SK-N-SH (cell line): ENCODE measurements at regions not wholly inside any gene's neighbourhood (a gene's known extent, or its start where the extent isn't known, plus 50 kb on each side); places are given as distances from the start of the nearest gene placed in this dataset.

Source experiments
- CTCF ChIA-PET: fragments of 300-600, 350-600 bp; formaldehyde crosslinking; extraction: SDS; loops from one replicate; lab custom pipeline; 2021; lab: Yijun Ruan, JAX
- POLR2A ChIA-PET: fragments of 350-600 bp; sonication (Branson Sonifier 250); formaldehyde crosslinking; extraction: SDS; loops from one replicate; lab custom pipeline; 2020; ENCODE audit warnings: antibody characterized with exemption, inconsistent platforms; lab: Yijun Ruan, JAX
- DNase-seq: peaks from one replicate; pipeline ENCODE4 v3.0.0; 2012
- H2AFZ ChIP-seq: fragments of 200-600 bp; sonication (generic); 2 replicates; pipeline ENCODE4 v1.8.1; 2016; ENCODE audit warnings: antibody characterized with exemption, mild to moderate bottlenecking, low read depth
- H3F3A ChIP-seq: fragments of 200-600 bp; sonication (generic); replicated peaks from 2 replicates; pipeline ENCODE3; 2016; ENCODE audit warnings: antibody characterized with exemption, mild to moderate bottlenecking; ENCODE audit not compliant: insufficient read depth
- H3K27ac ChIP-seq, 2 experiments: fragments of 200-500 bp in 1 of 2; fragments of 200-600 bp in 1 of 2; sonication (Bioruptor generic) in 1 of 2; sonication (generic), shearing (Covaris generic) in 1 of 2; 2 replicates each; pipeline versions ENCODE4 v1.5.1 to v1.6.1; 2014 to 2016; ENCODE audit warnings: low read depth in 2 of 2, inconsistent platforms in 1 of 2, low read length in 1 of 2, mild to moderate bottlenecking in 1 of 2, mixed read lengths in 1 of 2
- H3K27me3 ChIP-seq: fragments of 200-600 bp; sonication (generic), shearing (Covaris generic); 2 replicates; pipeline ENCODE4 v1.6.1; 2016; ENCODE audit warnings: mixed run types; ENCODE audit not compliant: insufficient read depth
- H3K36me3 ChIP-seq, 2 experiments: fragments of 200-500 bp in 1 of 2; fragments of 200-600 bp in 1 of 2; sonication (Bioruptor generic) in 1 of 2; sonication (generic) in 1 of 2; replicated peaks in 1 of 2; 2 replicates each; pipeline versions ENCODE3 to v1.5.1; 2014 to 2016; ENCODE audit warnings: low read length in 1 of 2, mild to moderate bottlenecking in 1 of 2; ENCODE audit not compliant: insufficient read depth in 2 of 2, control insufficient read depth in 1 of 2
- H3K4me1 ChIP-seq, 2 experiments: fragments of 200-500 bp in 1 of 2; fragments of 200-600 bp in 1 of 2; sonication (Bioruptor generic) in 1 of 2; sonication (generic), shearing (Covaris generic) in 1 of 2; 2 replicates each; pipeline versions ENCODE4 v1.5.1 to v1.6.1; 2014 to 2016; ENCODE audit warnings: low read depth in 1 of 2, low read length in 1 of 2, mixed run types in 1 of 2; ENCODE audit not compliant: insufficient read depth in 2 of 2, control insufficient read depth in 1 of 2
- H3K4me2 ChIP-seq: fragments of 200-600 bp; sonication (generic), shearing (Covaris generic); 2 replicates; pipeline ENCODE4 v1.6.1; 2017; ENCODE audit warnings: mixed run types
- H3K4me3 ChIP-seq, 2 experiments: fragments of 200-500 bp in 1 of 2; fragments of 200-600 bp in 1 of 2; sonication (Bioruptor generic) in 1 of 2; sonication (generic), shearing (Covaris generic) in 1 of 2; 2 replicates each; pipeline versions ENCODE4 v1.5.1 to v1.8.1; 2014 to 2016; ENCODE audit warnings: low read depth in 2 of 2, inconsistent platforms in 1 of 2, low read length in 1 of 2, mild to moderate bottlenecking in 1 of 2, mixed read lengths in 1 of 2, moderate library complexity in 1 of 2
- H3K79me2 ChIP-seq: fragments of 200-600 bp; sonication (generic); 2 replicates; pipeline ENCODE4 v1.8.1; 2017; ENCODE audit warnings: mild to moderate bottlenecking; ENCODE audit not compliant: insufficient read depth
- H3K9ac ChIP-seq: fragments of 200-600 bp; sonication (generic); 2 replicates; pipeline ENCODE4 v1.6.1; 2017; ENCODE audit warnings: mixed run types
- H3K9me2 ChIP-seq: fragments of 200-600 bp; sonication (generic); 2 replicates; pipeline ENCODE4 v1.6.1; 2017; ENCODE audit warnings: mixed run types
- H3K9me3 ChIP-seq: fragments of 200-600 bp; sonication (generic); 2 replicates; pipeline ENCODE4 v1.6.1; 2017; ENCODE audit warnings: mixed run types, mild to moderate bottlenecking, moderate library complexity
- H4K20me1 ChIP-seq: fragments of 200-600 bp; sonication (generic); 2 replicates; pipeline ENCODE4 v1.6.1; 2017; ENCODE audit warnings: mild to moderate bottlenecking, mixed run types; ENCODE audit not compliant: insufficient read depth
- FOXJ3 ChIP-seq: sonication (generic); formaldehyde crosslinking; IDR thresholded peaks from 2 replicates; pipeline ENCODE4 v1.5.1; 2020; ENCODE audit warnings: mild to moderate bottlenecking, missing genetic modification reagents
- GABPA ChIP-seq: IDR thresholded peaks from 2 replicates; pipeline ENCODE4 v1.4.0; 2012; ENCODE audit warnings: low read depth, mild to moderate bottlenecking
- JUND ChIP-seq: IDR thresholded peaks from 2 replicates; pipeline ENCODE4 v1.4.0; 2012
- MEF2A ChIP-seq: IDR thresholded peaks from 2 replicates; pipeline ENCODE4 v1.4.0; 2012; ENCODE audit warnings: low read depth, borderline replicate concordance
- POLR2AphosphoS5 ChIP-seq: IDR thresholded peaks from 2 replicates; pipeline ENCODE4 v1.6.1; 2012; ENCODE audit warnings: low read depth, low read length
- RCOR1 ChIP-seq: fragments of 150-350 bp; IDR thresholded peaks from 2 replicates; pipeline ENCODE4 v1.6.1; 2017; ENCODE audit warnings: antibody characterized with exemption, low read length
- RFX5 ChIP-seq: IDR thresholded peaks from 2 replicates; pipeline ENCODE4 v1.6.1; 2012; ENCODE audit warnings: mild to moderate bottlenecking, improper control_type of control experiment, low read length
- SIN3A ChIP-seq: IDR thresholded peaks from 2 replicates; pipeline ENCODE4 v1.6.1; 2012; ENCODE audit warnings: low read depth, mild to moderate bottlenecking, low read length, moderate library complexity, borderline replicate concordance
- TAF1 ChIP-seq: IDR thresholded peaks from 2 replicates; pipeline ENCODE4 v1.6.1; 2012; ENCODE audit warnings: low read depth, mild to moderate bottlenecking, low read length, moderate library complexity, borderline replicate concordance
- TEAD4 ChIP-seq: IDR thresholded peaks from 2 replicates; pipeline ENCODE4 v1.4.0; 2012; ENCODE audit warnings: mild to moderate bottlenecking, borderline replicate concordance; ENCODE audit not compliant: insufficient read depth
- WGBS: methylation state at CpG from one replicate; pipeline ENCODE4 v1.1.6; 2017; ENCODE audit warnings: low lambda C conversion rate; 5-methylcytosine and 5-hydroxymethylcytosine counted together
- TF ChIP-seq, protein P1 (sequence below): IDR thresholded peaks from 2 replicates; pipeline ENCODE4 v1.6.1; 2012; ENCODE audit warnings: mild to moderate bottlenecking, low read depth, low read length, moderate library complexity
- TF ChIP-seq, protein P2 (sequence below): IDR thresholded peaks from 2 replicates; pipeline ENCODE4; 2012

DNA sequence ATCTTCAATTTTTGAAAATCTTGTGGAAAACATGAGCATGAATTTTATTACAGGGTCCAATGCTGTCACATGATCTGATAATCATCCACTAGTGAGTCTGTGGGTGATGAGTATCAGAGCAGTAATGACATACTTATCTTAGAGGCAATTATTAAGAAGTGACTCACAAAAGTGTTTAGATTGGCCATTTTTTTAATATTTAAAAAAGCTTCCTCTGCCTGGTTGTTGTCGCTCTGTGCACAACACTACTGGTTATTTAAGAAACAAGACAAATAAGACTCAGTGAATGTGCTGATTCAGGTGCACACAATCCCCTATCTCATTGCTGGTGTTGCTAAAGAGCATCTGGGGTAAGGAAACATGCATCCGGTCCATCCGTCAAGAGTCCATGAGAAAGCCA is 665.8 kb upstream of the ZEB2 start:
- no peaks in the 10 kb centered on the region for H3K27me3 ChIP-seq
- H3F3A ChIP-seq = peaks cover 5% of the 10 kb centered on the region
- no peaks in the 10 kb centered on the region for H4K20me1 ChIP-seq
- H3K9me3 ChIP-seq = no peaks in the 10 kb centered on the region
- peak overlapping the region in 1 of 2 experiments; percentile 38; a peak in 1 of 4 replicates for H3K27ac ChIP-seq
- H2AFZ ChIP-seq = no peak overlapping the region; the same call in 1 of the 2 replicates
- no peaks in the 10 kb centered on the region for H3K79me2 ChIP-seq
- H3K9ac ChIP-seq = no peak overlapping the region
- H3K4me2 ChIP-seq = no peak overlapping the region
- no peak overlapping the region for H3K4me3 ChIP-seq
- DNase-seq = no peak
- TF ChIP-seq POLR2AphosphoS5 = no peak
- TF ChIP-seq TEAD4 = no peak
- TF ChIP-seq JUND = no peak
- TF ChIP-seq SIN3A = no peak
- no peak for TF ChIP-seq FOXJ3
- no peak for TF ChIP-seq TAF1
- TF ChIP-seq RFX5 = no peak
- TF ChIP-seq, protein P1, sequence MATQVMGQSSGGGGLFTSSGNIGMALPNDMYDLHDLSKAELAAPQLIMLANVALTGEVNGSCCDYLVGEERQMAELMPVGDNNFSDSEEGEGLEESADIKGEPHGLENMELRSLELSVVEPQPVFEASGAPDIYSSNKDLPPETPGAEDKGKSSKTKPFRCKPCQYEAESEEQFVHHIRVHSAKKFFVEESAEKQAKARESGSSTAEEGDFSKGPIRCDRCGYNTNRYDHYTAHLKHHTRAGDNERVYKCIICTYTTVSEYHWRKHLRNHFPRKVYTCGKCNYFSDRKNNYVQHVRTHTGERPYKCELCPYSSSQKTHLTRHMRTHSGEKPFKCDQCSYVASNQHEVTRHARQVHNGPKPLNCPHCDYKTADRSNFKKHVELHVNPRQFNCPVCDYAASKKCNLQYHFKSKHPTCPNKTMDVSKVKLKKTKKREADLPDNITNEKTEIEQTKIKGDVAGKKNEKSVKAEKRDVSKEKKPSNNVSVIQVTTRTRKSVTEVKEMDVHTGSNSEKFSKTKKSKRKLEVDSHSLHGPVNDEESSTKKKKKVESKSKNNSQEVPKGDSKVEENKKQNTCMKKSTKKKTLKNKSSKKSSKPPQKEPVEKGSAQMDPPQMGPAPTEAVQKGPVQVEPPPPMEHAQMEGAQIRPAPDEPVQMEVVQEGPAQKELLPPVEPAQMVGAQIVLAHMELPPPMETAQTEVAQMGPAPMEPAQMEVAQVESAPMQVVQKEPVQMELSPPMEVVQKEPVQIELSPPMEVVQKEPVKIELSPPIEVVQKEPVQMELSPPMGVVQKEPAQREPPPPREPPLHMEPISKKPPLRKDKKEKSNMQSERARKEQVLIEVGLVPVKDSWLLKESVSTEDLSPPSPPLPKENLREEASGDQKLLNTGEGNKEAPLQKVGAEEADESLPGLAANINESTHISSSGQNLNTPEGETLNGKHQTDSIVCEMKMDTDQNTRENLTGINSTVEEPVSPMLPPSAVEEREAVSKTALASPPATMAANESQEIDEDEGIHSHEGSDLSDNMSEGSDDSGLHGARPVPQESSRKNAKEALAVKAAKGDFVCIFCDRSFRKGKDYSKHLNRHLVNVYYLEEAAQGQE = no peak
- no peak for TF ChIP-seq GABPA
- TF ChIP-seq, protein P2, sequence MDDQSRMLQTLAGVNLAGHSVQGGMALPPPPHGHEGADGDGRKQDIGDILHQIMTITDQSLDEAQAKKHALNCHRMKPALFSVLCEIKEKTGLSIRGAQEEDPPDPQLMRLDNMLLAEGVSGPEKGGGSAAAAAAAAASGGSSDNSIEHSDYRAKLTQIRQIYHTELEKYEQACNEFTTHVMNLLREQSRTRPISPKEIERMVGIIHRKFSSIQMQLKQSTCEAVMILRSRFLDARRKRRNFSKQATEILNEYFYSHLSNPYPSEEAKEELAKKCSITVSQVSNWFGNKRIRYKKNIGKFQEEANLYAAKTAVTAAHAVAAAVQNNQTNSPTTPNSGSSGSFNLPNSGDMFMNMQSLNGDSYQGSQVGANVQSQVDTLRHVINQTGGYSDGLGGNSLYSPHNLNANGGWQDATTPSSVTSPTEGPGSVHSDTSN = no peak
- no peak for TF ChIP-seq MEF2A
- no peak for TF ChIP-seq RCOR1
- no peaks in the 10 kb centered on the region for H3K36me3 ChIP-seq
- peaks cover 0 to 13% of the 10 kb centered on the region in 2 experiments; a peak in 1 of 4 replicates for H3K4me1 ChIP-seq
- WGBS = 83% methylated on average over 2 of the region's 3 CpGs
- POLR2A ChIA-PET = no interaction called here
- H3K9me2 ChIP-seq = no peaks in the 10 kb centered on the region
- CTCF ChIA-PET = interaction anchor here (0.9 to 2.1 kb wide), 2 partner anchors 9 to 38 kb away, joined by 3 to 8 read pairs; no protein-coding TSS in a partner anchor
